PC-9 (cell line): ENCODE measurements at regions not wholly inside any gene's neighbourhood (a gene's known extent, or its start where the extent isn't known, plus 50 kb on each side); places are given as distances from the start of the nearest gene placed in this dataset.
A peak's percentile ranks its signal among the peaks of the same experiment; 100 is the strongest.

Experiments used
- BruUV-seq: library from RNA; stranded (reverse); fragments of 400-500 nt; replicated peaks from 2 replicates; lab custom pipeline; 2021; lab: Mats Ljungman, UMichigan
- CTCF ChIA-PET: fragments of 300-600 bp; sonication (Branson Sonifier 250); formaldehyde crosslinking; loops from one replicate; lab custom pipeline; 2022; ENCODE audit warnings: antibody characterized with exemption; lab: Charles Lee
- POLR2A ChIA-PET: fragments of 300-600 bp; sonication (Branson Sonifier 250); formaldehyde crosslinking; loops from one replicate; lab custom pipeline; 2022; ENCODE audit warnings: antibody characterized with exemption; ENCODE audit not compliant: unreplicated experiment; lab: Charles Lee
- DNase-seq, 2 experiments: peaks; one replicate each; pipeline versions ENCODE4 v3.0.0 to v3.0.0-alpha.2; 2015 to 2022; ENCODE audit warnings: mixed read lengths in 1 of 2
- H2AFZ ChIP-seq: fragments of 200-600 bp; sonication (generic); 2 replicates; pipeline ENCODE4 v1.8.1; 2017; ENCODE audit warnings: antibody characterized with exemption
- H3F3A ChIP-seq: fragments of 200-600 bp; sonication (generic); 2 replicates; pipeline ENCODE4 v1.8.1; 2017; ENCODE audit warnings: antibody characterized with exemption, mild to moderate bottlenecking, low read depth; ENCODE audit not compliant: insufficient read depth
- H3K27ac ChIP-seq: fragments of 200-600 bp; sonication (generic); 2 replicates; pipeline ENCODE4 v1.6.1; 2016; ENCODE audit warnings: mixed run types
- H3K27me3 ChIP-seq: fragments of 200-600 bp; sonication (generic); 2 replicates; pipeline ENCODE4 v1.6.1; 2016; ENCODE audit warnings: low read depth, mixed run types; ENCODE audit not compliant: insufficient read depth
- H3K36me3 ChIP-seq: fragments of 200-600 bp; sonication (generic); 2 replicates; pipeline ENCODE4 v1.6.1; 2016; ENCODE audit warnings: low read depth, mixed run types
- H3K4me1 ChIP-seq: fragments of 200-600 bp; sonication (generic); replicated peaks from 2 replicates; pipeline ENCODE4 v1.6.1; 2016; ENCODE audit warnings: mixed run types; ENCODE audit not compliant: insufficient read depth
- H3K4me2 ChIP-seq: fragments of 200-600 bp; sonication (generic); 2 replicates; pipeline ENCODE4 v1.6.1; 2017; ENCODE audit warnings: mixed run types
- H3K4me3 ChIP-seq: fragments of 200-600 bp; sonication (generic); 2 replicates; pipeline ENCODE4 v1.6.1; 2016; ENCODE audit warnings: mixed run types
- H3K79me2 ChIP-seq: fragments of 200-600 bp; sonication (generic); 2 replicates; pipeline ENCODE4 v1.6.1; 2017; ENCODE audit warnings: low read depth, mixed run types
- H3K9me2 ChIP-seq: fragments of 200-600 bp; sonication (generic); 2 replicates; pipeline ENCODE4 v1.8.1; 2017; ENCODE audit warnings: mild to moderate bottlenecking; ENCODE audit not compliant: insufficient read depth
- H3K9me3 ChIP-seq: fragments of 200-600 bp; sonication (generic); 2 replicates; pipeline ENCODE4 v1.8.1; 2016; ENCODE audit warnings: low read depth; ENCODE audit not compliant: insufficient read depth
- H4K20me1 ChIP-seq: fragments of 200-600 bp; sonication (generic); 2 replicates; pipeline ENCODE4 v1.8.1; 2017; ENCODE audit not compliant: insufficient read depth
- EZH2 ChIP-seq: fragments of 200-600 bp; sonication (generic); IDR thresholded peaks from 2 replicates; pipeline ENCODE4 v1.8.0; 2017; ENCODE audit warnings: antibody characterized with exemption, low read depth
- intact Hi-C: fragments of 100-400 bp; cut with micrococcal nuclease; formaldehyde crosslinking; loops from one replicate; pipeline ENCODE4 v1.10.0; 2022; ENCODE audit not compliant: unreplicated experiment
- TF ChIP-seq, protein P1 (sequence below): fragments of 200-600 bp; sonication (generic); conservative IDR thresholded peaks from 2 replicates; pipeline ENCODE4 v1.6.1; 2017; ENCODE audit warnings: mixed run types, antibody characterized with exemption, mild to moderate bottlenecking, moderate library complexity

DNA sequence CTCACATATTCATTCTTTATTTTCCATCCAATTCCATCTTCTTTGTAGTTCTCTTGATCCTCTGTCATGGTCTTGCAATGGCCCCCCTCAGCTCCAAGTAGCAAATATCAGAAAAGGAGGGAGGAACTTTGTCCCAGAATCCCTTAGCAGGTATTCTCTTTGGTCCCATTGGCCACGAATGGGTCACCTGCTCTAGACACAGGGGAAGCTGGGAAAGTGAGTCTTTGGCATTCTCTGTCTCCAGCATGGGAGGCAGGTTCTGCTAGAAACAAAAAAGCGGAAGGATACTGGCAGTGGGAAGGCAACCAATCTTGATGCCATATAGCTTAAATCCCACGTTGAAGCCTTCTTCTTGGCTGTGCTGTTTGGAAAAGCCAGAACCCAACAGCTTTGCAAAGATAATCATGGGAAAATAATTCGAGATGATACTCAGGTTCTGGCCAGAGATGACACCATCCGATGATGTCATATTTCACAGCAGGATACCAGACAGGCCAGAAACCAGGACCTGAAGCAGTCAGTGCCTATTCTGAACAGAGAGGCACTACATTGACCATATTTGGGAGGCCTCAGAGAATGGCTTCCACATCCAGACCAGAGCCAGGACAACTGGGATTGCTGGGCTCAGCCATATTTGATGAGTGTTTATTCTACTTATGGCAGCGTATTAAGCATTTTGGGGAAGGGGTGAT is 110.4 kb upstream of the ATXN3L start:
- H3K9me3 ChIP-seq: no peaks in the 10 kb centered on the region
- no peaks in the 10 kb centered on the region for H3K79me2 ChIP-seq
- no peak overlapping the region for H3K4me3 ChIP-seq
- no peaks in the 10 kb centered on the region for H3K9me2 ChIP-seq
- H3K4me2 ChIP-seq: no peak overlapping the region
- no peak overlapping the region for H3K27ac ChIP-seq
- POLR2A ChIA-PET: no interaction called here
- no peaks in the 10 kb centered on the region for H4K20me1 ChIP-seq
- H3K36me3 ChIP-seq: no peaks in the 10 kb centered on the region
- TF ChIP-seq, protein P1, sequence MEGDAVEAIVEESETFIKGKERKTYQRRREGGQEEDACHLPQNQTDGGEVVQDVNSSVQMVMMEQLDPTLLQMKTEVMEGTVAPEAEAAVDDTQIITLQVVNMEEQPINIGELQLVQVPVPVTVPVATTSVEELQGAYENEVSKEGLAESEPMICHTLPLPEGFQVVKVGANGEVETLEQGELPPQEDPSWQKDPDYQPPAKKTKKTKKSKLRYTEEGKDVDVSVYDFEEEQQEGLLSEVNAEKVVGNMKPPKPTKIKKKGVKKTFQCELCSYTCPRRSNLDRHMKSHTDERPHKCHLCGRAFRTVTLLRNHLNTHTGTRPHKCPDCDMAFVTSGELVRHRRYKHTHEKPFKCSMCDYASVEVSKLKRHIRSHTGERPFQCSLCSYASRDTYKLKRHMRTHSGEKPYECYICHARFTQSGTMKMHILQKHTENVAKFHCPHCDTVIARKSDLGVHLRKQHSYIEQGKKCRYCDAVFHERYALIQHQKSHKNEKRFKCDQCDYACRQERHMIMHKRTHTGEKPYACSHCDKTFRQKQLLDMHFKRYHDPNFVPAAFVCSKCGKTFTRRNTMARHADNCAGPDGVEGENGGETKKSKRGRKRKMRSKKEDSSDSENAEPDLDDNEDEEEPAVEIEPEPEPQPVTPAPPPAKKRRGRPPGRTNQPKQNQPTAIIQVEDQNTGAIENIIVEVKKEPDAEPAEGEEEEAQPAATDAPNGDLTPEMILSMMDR: no peak
- no peak for TF ChIP-seq EZH2
- BruUV-seq: no TSS peak
- peaks cover 25% of the 10 kb centered on the region for H3F3A ChIP-seq
- no peak for DNase-seq
- peaks cover 31% of the 10 kb centered on the region for H3K4me1 ChIP-seq
- H2AFZ ChIP-seq: no peak overlapping the region
- H3K27me3 ChIP-seq: no peaks in the 10 kb centered on the region
- intact Hi-C loops: no loop called here
- CTCF ChIA-PET: no interaction called here

DNA sequence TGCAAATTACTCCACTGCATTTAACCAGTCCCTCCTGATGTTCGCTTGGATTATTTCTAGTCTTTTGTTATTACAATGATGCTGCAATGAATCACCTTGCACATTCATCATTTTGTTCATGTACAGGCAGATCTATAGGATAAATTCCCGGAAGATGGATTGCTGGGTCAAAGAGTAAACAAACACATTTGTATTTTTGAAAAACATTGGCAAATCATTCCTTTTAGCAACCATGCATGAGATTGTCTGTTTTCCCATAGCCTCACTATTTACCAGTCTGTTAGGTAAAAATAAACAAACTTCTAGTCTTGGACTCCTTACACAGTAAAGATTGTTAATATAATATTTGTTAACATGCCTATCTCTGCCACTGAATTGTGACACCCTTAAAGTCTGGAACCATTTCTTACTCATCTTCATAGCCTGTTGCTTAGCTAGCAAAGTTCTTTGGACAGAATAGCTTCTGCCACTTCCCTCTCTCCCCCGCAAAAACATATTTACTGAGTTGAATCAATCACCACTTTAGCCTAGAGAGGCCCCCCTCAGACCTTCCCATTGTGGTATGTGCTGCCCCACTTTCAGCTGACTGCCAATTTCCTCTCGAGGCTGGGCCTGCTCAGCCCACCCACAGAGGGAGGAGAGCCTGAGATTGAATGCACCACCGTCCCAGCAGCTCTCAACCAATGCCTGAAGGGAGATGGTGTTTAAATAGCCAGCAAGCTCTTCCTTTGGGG is 108.4 kb upstream of the ATXN3L start:
- H2AFZ ChIP-seq: peak overlapping the region; percentile 37; the same call in 1 of the 2 replicates

DNA sequence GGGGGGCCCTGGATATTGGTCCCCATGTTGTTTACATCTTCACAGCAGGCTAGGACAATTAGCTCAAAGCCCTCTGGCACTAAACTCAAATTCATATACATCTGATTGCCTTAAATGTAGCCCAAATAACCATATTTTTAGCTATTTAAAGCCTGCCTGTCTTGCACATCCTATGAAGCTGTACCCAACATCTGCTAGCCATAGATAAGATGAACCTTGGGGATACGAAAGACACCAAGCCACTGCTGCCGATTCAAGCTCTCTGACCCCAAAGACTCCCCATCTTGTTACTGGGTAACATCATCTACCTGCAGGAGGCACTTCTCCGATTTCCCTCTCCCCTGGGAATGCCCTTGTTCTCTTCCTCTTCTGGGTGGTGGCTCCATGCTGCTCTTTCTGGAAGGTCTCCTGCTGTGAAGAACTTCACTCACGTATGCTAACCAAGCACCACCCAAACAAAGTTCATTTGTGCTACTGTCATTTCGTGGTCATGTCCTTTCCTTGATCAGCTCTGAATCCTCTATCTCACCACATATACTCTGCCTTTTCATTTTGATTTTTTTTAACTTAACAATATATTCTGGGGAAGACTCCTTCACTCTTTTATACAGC is 107.7 kb upstream of the ATXN3L start:
- H3K4me3 ChIP-seq: no peak overlapping the region
- no peak for TF ChIP-seq EZH2

More for the DNA sequence above, 108.4 kb upstream of the ATXN3L start:
- no peak for TF ChIP-seq EZH2
- TF ChIP-seq, protein P1: no peak
- BruUV-seq: no TSS peak
- no peaks in the 10 kb centered on the region for H3K9me2 ChIP-seq
- no peaks in the 10 kb centered on the region for H3K79me2 ChIP-seq
- peaks cover 31% of the 10 kb centered on the region for H3K4me1 ChIP-seq
- no peak overlapping the region for H3K4me3 ChIP-seq
- H3K27me3 ChIP-seq: no peaks in the 10 kb centered on the region
- H3K27ac ChIP-seq: peak overlapping the region; percentile 89
- intact Hi-C loops: loop anchor here (1.0 kb wide), 1 partner anchor 60 kb away; no protein-coding TSS in a partner anchor
- H3K9me3 ChIP-seq: no peaks in the 10 kb centered on the region
- H3K4me2 ChIP-seq: peak overlapping the region; percentile 56
- H3F3A ChIP-seq: peaks cover 25% of the 10 kb centered on the region
- ChIA-PET POLR2A (interaction anchor here (0.5 to 0.7 kb wide), 4 partner anchors 31 to 142 kb away, joined by 3 to 11 read pairs (median 6); no protein-coding TSS in a partner anchor), CTCF (no interaction called here)
- peak in 1 of 2 experiments; percentile 88 for DNase-seq
- no peaks in the 10 kb centered on the region for H3K36me3 ChIP-seq
- no peaks in the 10 kb centered on the region for H4K20me1 ChIP-seq

More for the DNA sequence above, 107.7 kb upstream of the ATXN3L start:
- H4K20me1 ChIP-seq: no peaks in the 10 kb centered on the region
- ChIA-PET CTCF (no interaction called here), POLR2A (interaction anchor here (0.5 to 0.6 kb wide), 4 partner anchors 62 to 1134 kb away, joined by 3 to 11 read pairs (median 6); no protein-coding TSS in a partner anchor)
- H3K27ac ChIP-seq: peak overlapping the region; percentile 89
- no peaks in the 10 kb centered on the region for H3K9me3 ChIP-seq
- H3K36me3 ChIP-seq: no peaks in the 10 kb centered on the region
- 0 out of 2 replicates have a peak overlapping the region, but pooled peaks have one; percentile 17 for H2AFZ ChIP-seq
- peak overlapping the region; percentile 56 for H3K4me2 ChIP-seq
- H3K27me3 ChIP-seq: no peaks in the 10 kb centered on the region
- intact Hi-C loops: loop anchor here (1.0 kb wide), 1 partner anchor 61 kb away; no protein-coding TSS in a partner anchor
- peaks cover 25% of the 10 kb centered on the region for H3F3A ChIP-seq
- DNase-seq: no peak
- H3K9me2 ChIP-seq: no peaks in the 10 kb centered on the region
- H3K4me1 ChIP-seq: peaks cover 31% of the 10 kb centered on the region
- no TSS peak for BruUV-seq
- no peaks in the 10 kb centered on the region for H3K79me2 ChIP-seq
